Immature natural killer cell (primary cell): ENCODE measurements at regions not wholly inside any gene's neighbourhood (a gene's known extent, or its start where the extent isn't known, plus 50 kb on each side); places are given as distances from the start of the nearest gene placed in this dataset.

ENCODE experiments used
- DNase-seq, 3 donors: peaks; one replicate each; pipeline ENCODE4 v3.0.0; 2022; ENCODE audit warnings: mixed read lengths in 1 of 3
- H3K27ac Mint-ChIP-seq, 6 donors: one replicate each; pipeline ENCODE4 v1.8.0; 2020; ENCODE audit warnings: mixed read lengths in 6 of 6, mild to moderate bottlenecking in 5 of 6, inconsistent platforms in 4 of 6, moderate library complexity in 3 of 6
- H3K27me3 Mint-ChIP-seq, 3 donors: one replicate each; pipeline ENCODE4 v1.8.0; 2020 to 2021; ENCODE audit warnings: low read depth in 3 of 3, mild to moderate bottlenecking in 3 of 3, mixed read lengths in 3 of 3, moderate library complexity in 3 of 3, inconsistent platforms in 1 of 3
- H3K36me3 Mint-ChIP-seq, 3 donors: one replicate each; pipeline ENCODE4 v1.8.0; 2020; ENCODE audit warnings: mixed read lengths in 3 of 3, inconsistent platforms in 2 of 3, mild to moderate bottlenecking in 2 of 3
- H3K4me1 Mint-ChIP-seq, 2 donors: one replicate each; pipeline ENCODE4 v1.8.0; 2020; ENCODE audit warnings: inconsistent platforms in 2 of 2, mild to moderate bottlenecking in 2 of 2, mixed read lengths in 2 of 2, moderate library complexity in 1 of 2
- H3K4me3 Mint-ChIP-seq, 5 donors: one replicate each; pipeline ENCODE4 v1.8.0; 2020; ENCODE audit warnings: mild to moderate bottlenecking in 5 of 5, mixed read lengths in 5 of 5, inconsistent platforms in 3 of 5, moderate library complexity in 3 of 5
- H3K9me3 Mint-ChIP-seq, 6 donors: one replicate each; pipeline ENCODE4 v1.8.0; 2020; ENCODE audit warnings: mild to moderate bottlenecking in 6 of 6, mixed read lengths in 6 of 6, inconsistent platforms in 4 of 6, moderate library complexity in 3 of 6

DNA sequence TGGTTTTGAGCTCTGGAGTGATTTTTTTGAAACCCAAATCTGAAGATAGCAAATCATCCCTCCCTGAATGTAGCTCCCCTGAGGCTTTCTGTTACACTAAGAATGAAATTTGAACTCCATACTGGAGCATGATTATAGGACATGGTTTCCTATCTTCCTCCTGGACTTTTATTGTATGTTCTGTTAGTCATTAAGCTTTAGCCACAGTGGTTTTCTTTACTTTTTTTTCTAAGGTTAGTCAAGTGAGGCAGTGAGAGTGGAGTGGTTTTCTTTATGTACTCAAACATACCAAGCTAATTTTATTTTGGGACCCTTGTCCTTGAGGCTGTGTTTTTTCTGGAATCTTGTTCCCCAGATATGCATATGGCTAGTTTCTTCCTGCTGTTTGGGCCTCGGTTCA is 55.2 kb upstream of the FRMD4B start:
- Mint-ChIP-seq H3K36me3 (no peaks in the 10 kb centered on the region), H3K4me1 (peaks cover 0 to 2% of the 10 kb centered on the region in 2 donors), H3K9me3 (no peaks in the 10 kb centered on the region), H3K27ac (no peak overlapping the region), H3K27me3 (no peaks in the 10 kb centered on the region), H3K4me3 (no peak overlapping the region)
- no peak for DNase-seq

DNA sequence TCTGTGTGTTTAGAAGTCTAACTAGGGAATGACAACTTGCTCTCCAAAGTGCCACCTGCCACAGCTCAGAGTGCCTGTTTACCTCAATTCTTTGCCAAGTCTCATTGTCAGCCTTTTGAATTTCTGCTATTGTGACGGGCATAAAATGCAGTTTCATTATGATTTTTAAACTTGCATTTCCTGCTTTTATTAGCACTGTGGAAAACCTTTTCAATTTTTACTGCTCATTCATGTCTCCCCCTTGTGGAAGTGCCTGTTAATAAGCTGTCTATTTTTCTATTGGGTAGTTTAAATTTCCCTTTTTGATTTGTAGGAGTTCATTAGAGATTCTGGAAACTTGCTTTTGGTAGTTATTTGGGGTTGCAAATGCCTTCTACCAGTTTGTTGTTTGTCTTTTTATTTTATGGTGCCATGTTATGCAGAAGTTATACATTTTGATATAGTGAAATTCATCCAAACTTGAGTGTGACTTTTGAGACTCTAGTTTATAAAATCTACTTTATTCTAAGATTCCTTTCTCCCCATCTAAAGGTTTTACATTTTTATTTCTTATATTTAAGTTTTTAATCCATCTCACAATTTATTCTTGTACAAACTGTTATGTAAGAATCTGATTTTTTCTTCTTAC is 53.9 kb upstream of the FRMD4B start:
- no peak for DNase-seq
- Mint-ChIP-seq H3K27ac (no peak overlapping the region), H3K36me3 (no peaks in the 10 kb centered on the region), H3K27me3 (no peaks in the 10 kb centered on the region), H3K4me1 (peaks cover 0 to 2% of the 10 kb centered on the region in 2 donors), H3K4me3 (peak overlapping the region in 1 of 5 donors; percentile 1), H3K9me3 (no peaks in the 10 kb centered on the region)

DNA sequence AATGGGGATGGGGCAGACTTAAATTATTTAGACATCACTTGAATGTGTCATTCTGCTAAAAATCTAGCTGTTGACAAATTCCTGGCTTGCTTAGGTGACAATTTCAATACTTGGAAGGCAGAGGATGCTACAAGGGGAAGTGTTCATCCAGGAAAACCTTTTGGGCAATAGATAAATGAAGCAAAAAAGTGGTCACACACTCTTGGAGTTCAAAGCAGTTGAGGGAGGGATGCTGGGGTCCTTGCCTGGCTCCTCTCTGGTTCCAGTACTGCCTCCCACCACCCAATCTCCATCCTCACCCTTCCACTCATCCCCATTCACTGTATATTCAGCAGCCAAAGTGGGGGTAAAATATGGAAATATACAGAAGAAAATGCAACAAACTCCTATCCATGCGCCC is 52.6 kb upstream of the FRMD4B start:
- Mint-ChIP-seq H3K27me3 (no peaks in the 10 kb centered on the region), H3K27ac (no peak overlapping the region)

DNA sequence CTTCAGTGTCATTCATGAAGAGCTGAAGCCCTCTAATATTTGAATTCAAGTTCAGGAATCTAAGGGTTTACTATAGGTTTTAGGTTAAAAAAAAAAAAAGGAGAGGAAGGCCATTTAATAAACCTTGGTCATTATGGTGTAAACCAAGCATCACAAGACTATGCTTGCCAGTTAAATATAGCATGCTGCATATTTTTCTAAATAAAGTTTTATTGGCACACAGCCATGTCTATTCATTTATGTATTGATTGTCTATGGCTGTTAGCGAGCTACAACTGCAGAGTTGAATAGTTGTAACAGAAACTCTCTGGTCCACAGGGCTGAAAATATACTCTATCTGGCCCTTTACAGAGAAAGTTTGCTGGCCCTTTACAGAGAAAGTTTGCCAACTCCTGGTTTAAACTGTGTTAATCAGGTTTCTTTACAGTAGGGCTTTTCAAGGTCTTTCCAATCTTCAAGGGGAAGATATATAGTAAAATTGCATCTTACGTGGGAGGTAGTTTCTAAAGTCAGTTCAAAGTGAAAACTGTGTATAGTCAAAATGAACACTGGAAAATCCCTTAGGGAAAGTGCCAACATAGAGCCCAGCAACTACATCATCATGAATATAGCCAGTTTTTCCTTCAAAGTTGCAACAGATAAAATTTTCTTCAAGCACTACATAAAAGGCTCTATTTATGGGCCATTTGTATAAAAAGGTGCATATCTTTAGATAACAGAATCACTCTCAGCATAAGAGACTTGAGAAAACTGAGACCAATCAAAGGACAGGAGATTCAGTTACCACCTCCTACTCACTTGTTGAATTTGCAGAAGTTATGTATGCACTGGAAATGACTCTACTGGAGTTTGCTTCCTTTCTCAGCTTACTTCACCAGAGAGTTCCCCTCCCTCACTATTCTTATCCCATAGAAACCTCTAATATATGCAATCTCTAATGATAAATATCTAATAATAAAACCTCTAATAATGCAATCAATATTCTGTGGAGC is 49.7 kb upstream of the FRMD4B start:
- Mint-ChIP-seq H3K27ac (no peak overlapping the region), H3K9me3 (no peaks in the 10 kb centered on the region), H3K4me3 (no peak overlapping the region), H3K36me3 (no peaks in the 10 kb centered on the region), H3K4me1 (peaks cover 2 to 18% of the 10 kb centered on the region in 2 donors), H3K27me3 (peaks cover 0 to 4% (median 0%) of the 10 kb centered on the region in 3 donors)
- DNase-seq: no peak

More for the DNA sequence above, 52.6 kb upstream of the FRMD4B start:
- DNase-seq: no peak
- Mint-ChIP-seq H3K4me1 (peaks cover 2 to 5% of the 10 kb centered on the region in 2 donors), H3K36me3 (no peaks in the 10 kb centered on the region), H3K9me3 (no peaks in the 10 kb centered on the region), H3K4me3 (no peak overlapping the region)
